Kidney epithelial cell (primary cell): ENCODE measurements at regions not wholly inside any gene's neighbourhood (a gene's known extent, or its start where the extent isn't known, plus 50 kb on each side); places are given as distances from the start of the nearest gene placed in this dataset.

Experiments
- DNase-seq: peaks from one replicate; pipeline ENCODE4 v3.0.0-alpha.2; 2010; ENCODE audit warnings: low read depth
- H3K27me3 ChIP-seq: 2 replicates; pipeline ENCODE4 v1.6.0; 2011; ENCODE audit warnings: low read length; ENCODE audit not compliant: control insufficient read depth, insufficient read depth
- H3K36me3 ChIP-seq: 2 replicates; pipeline ENCODE4 v1.5.1; 2011; ENCODE audit warnings: low read length; ENCODE audit not compliant: control insufficient read depth, insufficient read depth
- H3K4me3 ChIP-seq: 2 replicates; pipeline ENCODE4 v1.5.1; 2011; ENCODE audit warnings: low read depth, mild to moderate bottlenecking, control low read depth, low read length
- CTCF ChIP-seq: IDR thresholded peaks from 2 replicates; pipeline ENCODE4 v1.5.1; 2011; ENCODE audit warnings: mild to moderate bottlenecking, moderate library complexity, low read length, control low read depth, inconsistent platforms; ENCODE audit not compliant: insufficient read depth, poor library complexity, severe bottlenecking

- no peaks in the 10 kb centered on the region for H3K27me3 ChIP-seq
- DNase-seq = no peak
- TF ChIP-seq CTCF = no peak
- H3K36me3 ChIP-seq = no peaks in the 10 kb centered on the region
- H3K4me3 ChIP-seq = no peak overlapping the region
These were observed 362.5 kb upstream of the ZNF717 start for GRCh38 chr3:76147846-76148245.

GRCh38 chr3:76152028-76152427 lies 366.7 kb upstream of the ZNF717 start:
- no peak for TF ChIP-seq CTCF
- no peak overlapping the region for H3K4me3 ChIP-seq
- no peaks in the 10 kb centered on the region for H3K36me3 ChIP-seq
- DNase-seq = no peak
- H3K27me3 ChIP-seq = no peaks in the 10 kb centered on the region

GRCh38 chr3:76161856-76162255 lies 376.5 kb upstream of the ZNF717 start:
- no peak for DNase-seq
- TF ChIP-seq CTCF = no peak
- Histone ChIP-seq H3K36me3 (no peaks in the 10 kb centered on the region), H3K4me3 (no peak overlapping the region), H3K27me3 (no peaks in the 10 kb centered on the region)

- no peaks in the 10 kb centered on the region for H3K27me3 ChIP-seq
- TF ChIP-seq CTCF = no peak
- H3K36me3 ChIP-seq = no peaks in the 10 kb centered on the region
- no peak overlapping the region for H3K4me3 ChIP-seq
- no peak for DNase-seq
These were observed 386.3 kb upstream of the ZNF717 start for GRCh38 chr3:76171647-76172046.

- Histone ChIP-seq H3K27me3 (no peaks in the 10 kb centered on the region), H3K36me3 (no peaks in the 10 kb centered on the region), H3K4me3 (no peak overlapping the region)
- TF ChIP-seq CTCF = no peak
- no peak for DNase-seq
These were observed 392.3 kb upstream of the ZNF717 start for GRCh38 chr3:76177610-76178009.

GRCh38 chr3:76178412-76178811 lies 393.1 kb upstream of the ZNF717 start:
- Histone ChIP-seq H3K36me3 (no peaks in the 10 kb centered on the region), H3K4me3 (no peak overlapping the region), H3K27me3 (no peaks in the 10 kb centered on the region)
- DNase-seq = no peak
- TF ChIP-seq CTCF = no peak
